H1 (cell line): ENCODE measurements at regions not wholly inside any gene's neighbourhood (a gene's known extent, or its start where the extent isn't known, plus 50 kb on each side); places are given as distances from the start of the nearest gene placed in this dataset.

Experiments
- CTCF ChIA-PET: fragments of 300-600 bp; sonication (Branson Sonifier 250); formaldehyde crosslinking; loops from one replicate; lab custom pipeline; 2021; ENCODE audit not compliant: partially characterized antibody; lab: Charles Lee
- POLR2A ChIA-PET: fragments of 300-600 bp; sonication (Branson Sonifier 250); formaldehyde crosslinking; loops from one replicate; lab custom pipeline; 2021; ENCODE audit warnings: inconsistent platforms; ENCODE audit not compliant: partially characterized antibody; lab: Charles Lee
- DNase-seq, 2 experiments: peaks; one replicate each; pipeline versions ENCODE4 v3.0.0 to v3.0.0-alpha.2; 2010 to 2022; ENCODE audit warnings: low spot score in 2 of 2, low read depth in 1 of 2, mixed read lengths in 1 of 2
- FAIRE-seq: peaks from 2 replicates; lab custom pipeline; 2011; peaks lifted over from hg19 to GRCh38; lab: Jason Lieb, UNC
- H2AFZ ChIP-seq: 2 replicates; pipeline ENCODE4 v1.8.1; 2012; ENCODE audit warnings: low read length, inconsistent platforms
- H2AK5ac ChIP-seq: 2 replicates; pipeline ENCODE4 v1.6.1; 2013; ENCODE audit warnings: low read depth, low read length
- H2BK120ac ChIP-seq: replicated peaks from 2 replicates; pipeline ENCODE3; 2013; ENCODE audit warnings: low read depth, low read length, inconsistent platforms
- H2BK12ac ChIP-seq: 2 replicates; pipeline ENCODE4 v1.6.1; 2013; ENCODE audit warnings: low read depth, low read length
- H2BK15ac ChIP-seq: 2 replicates; pipeline ENCODE4 v1.6.1; 2013; ENCODE audit warnings: low read length
- H2BK20ac ChIP-seq: 2 replicates; pipeline ENCODE4 v1.6.1; 2013; ENCODE audit warnings: low read length
- H2BK5ac ChIP-seq: 2 replicates; pipeline ENCODE4 v1.6.1; 2013; ENCODE audit warnings: low read depth, low read length
- H3K14ac ChIP-seq: 2 replicates; pipeline ENCODE4 v1.6.1; 2013; ENCODE audit warnings: inconsistent platforms; ENCODE audit not compliant: insufficient read length
- H3K18ac ChIP-seq: 2 replicates; pipeline ENCODE4 v1.6.1; 2013; ENCODE audit warnings: low read length; ENCODE audit errors: extremely low read depth
- H3K23ac ChIP-seq: 2 replicates; pipeline ENCODE4 v1.6.1; 2013; ENCODE audit warnings: inconsistent platforms; ENCODE audit not compliant: insufficient read length
- H3K23me2 ChIP-seq: 2 replicates; pipeline ENCODE4 v1.6.1; 2013; ENCODE audit warnings: low read depth, low read length
- H3K27ac ChIP-seq: 2 replicates; pipeline ENCODE4 v1.6.1; 2011; ENCODE audit warnings: low read depth, low read length, inconsistent platforms
- H3K27me3 ChIP-seq, 4 experiments: replicated peaks in 1 of 4; 1 replicate in 1 of 4; 2 replicates in 3 of 4; pipeline versions ENCODE4 v1.6.1 to v1.8.1; 2011 to 2013; ENCODE audit warnings: low read length in 3 of 4, mild to moderate bottlenecking in 3 of 4, inconsistent platforms in 2 of 4, mixed read lengths in 2 of 4, moderate library complexity in 1 of 4; ENCODE audit not compliant: control insufficient read depth in 3 of 4, insufficient read depth in 3 of 4; ENCODE audit errors: extremely low read depth in 1 of 4
- H3K36me3 ChIP-seq, 4 experiments: 2 replicates each; pipeline versions ENCODE4 v1.6.1 to v1.8.1; 2011 to 2013; ENCODE audit warnings: mild to moderate bottlenecking in 4 of 4, low read length in 3 of 4, moderate library complexity in 2 of 4, control low read depth in 1 of 4, inconsistent platforms in 1 of 4; ENCODE audit not compliant: insufficient read depth in 4 of 4, control insufficient read depth in 2 of 4
- H3K4ac ChIP-seq: replicated peaks from 2 replicates; pipeline ENCODE3; 2013; ENCODE audit warnings: low read length, low read depth, mixed read lengths, inconsistent platforms; ENCODE audit not compliant: insufficient read length
- H3K4me1 ChIP-seq, 4 experiments: replicated peaks in 1 of 4; 1 replicate in 1 of 4; 2 replicates in 3 of 4; pipeline versions ENCODE4 v1.6.1 to v1.8.1; 2011 to 2013; ENCODE audit warnings: low read length in 3 of 4, inconsistent platforms in 2 of 4, mixed read lengths in 1 of 4; ENCODE audit not compliant: insufficient read depth in 4 of 4, control insufficient read depth in 3 of 4
- H3K4me2 ChIP-seq, 2 experiments: 2 replicates each; pipeline versions ENCODE4 v1.6.1 to v1.8.1; 2011 to 2013; ENCODE audit warnings: low read depth in 2 of 2, low read length in 2 of 2, control low read depth in 1 of 2, inconsistent platforms in 1 of 2, mild to moderate bottlenecking in 1 of 2; ENCODE audit not compliant: insufficient read depth in 1 of 2
- H3K4me3 ChIP-seq, 4 experiments: fragments of 200-600, 300-600 bp in 1 of 4; sonication (generic), shearing (Covaris generic), sonication (Bioruptor Twin) in 1 of 4; 2 replicates each; pipeline versions ENCODE4 v1.5.1 to v1.8.1; 2011 to 2016; ENCODE audit warnings: low read length in 4 of 4, low read depth in 3 of 4, control low read depth in 2 of 4, inconsistent platforms in 2 of 4, mild to moderate bottlenecking in 2 of 4, mixed read lengths in 1 of 4, moderate library complexity in 1 of 4; ENCODE audit not compliant: insufficient read depth in 2 of 4; ENCODE audit errors: extremely low read depth in 1 of 4
- H3K56ac ChIP-seq: replicated peaks from 2 replicates; pipeline ENCODE3; 2013; ENCODE audit warnings: low read depth, mild to moderate bottlenecking, mixed read lengths, low read length, inconsistent platforms; ENCODE audit not compliant: insufficient read length
- H3K79me1 ChIP-seq: 2 replicates; pipeline ENCODE4 v1.6.1; 2013; ENCODE audit warnings: low read depth, low read length, control low read depth
- H3K79me2 ChIP-seq, 2 experiments: 2 replicates each; pipeline versions ENCODE4 v1.6.1 to v1.8.1; 2012 to 2013; ENCODE audit warnings: low read length in 2 of 2, mild to moderate bottlenecking in 2 of 2, inconsistent platforms in 1 of 2; ENCODE audit not compliant: insufficient read depth in 2 of 2, control insufficient read depth in 1 of 2
- H3K9ac ChIP-seq, 4 experiments: replicated peaks in 1 of 4; 1 replicate in 1 of 4; 2 replicates in 3 of 4; pipeline versions ENCODE4 v1.6.1 to v1.8.1; 2011 to 2013; ENCODE audit warnings: low read depth in 3 of 4, low read length in 3 of 4, control low read depth in 2 of 4, mild to moderate bottlenecking in 2 of 4, moderate library complexity in 2 of 4, inconsistent platforms in 1 of 4; ENCODE audit errors: extremely low read depth in 1 of 4
- H3K9me3 ChIP-seq, 2 experiments: 2 replicates each; pipeline versions ENCODE4 v1.6.1 to v1.8.1; 2012 to 2013; ENCODE audit warnings: mild to moderate bottlenecking in 2 of 2, moderate library complexity in 2 of 2, control low read depth in 1 of 2, inconsistent platforms in 1 of 2, low read depth in 1 of 2, low read length in 1 of 2, mixed read lengths in 1 of 2; ENCODE audit not compliant: insufficient read depth in 2 of 2
- H4K20me1 ChIP-seq, 2 experiments: replicated peaks in 1 of 2; 2 replicates each; pipeline versions ENCODE3 to v1.8.1; 2011 to 2013; ENCODE audit warnings: inconsistent platforms in 2 of 2, low read length in 2 of 2, mild to moderate bottlenecking in 1 of 2; ENCODE audit not compliant: insufficient read depth in 2 of 2, control insufficient read depth in 1 of 2
- H4K5ac ChIP-seq: 2 replicates; pipeline ENCODE4 v1.6.1; 2013; ENCODE audit warnings: low read length, low read depth, mixed read lengths, inconsistent platforms; ENCODE audit not compliant: insufficient read length
- H4K8ac ChIP-seq: 2 replicates; pipeline ENCODE4 v1.8.0; 2013; ENCODE audit warnings: mild to moderate bottlenecking, moderate library complexity, low read length, inconsistent platforms; ENCODE audit not compliant: insufficient read depth; ENCODE audit errors: extremely low read depth
- H4K91ac ChIP-seq: replicated peaks from 2 replicates; pipeline ENCODE3; 2013; ENCODE audit warnings: low read length, mixed read lengths, inconsistent platforms; ENCODE audit not compliant: insufficient read length
- RAD21 ChIP-seq, 2 experiments: IDR thresholded peaks in 1 of 2; conservative IDR thresholded peaks in 1 of 2; 2 replicates each; pipeline ENCODE4 v1.6.1; 2011; ENCODE audit warnings: low read depth in 2 of 2, low read length in 2 of 2, improper control_type of control experiment in 1 of 2, inconsistent platforms in 1 of 2, mild to moderate bottlenecking in 1 of 2, moderate library complexity in 1 of 2
- USF2 ChIP-seq: IDR thresholded peaks from 2 replicates; pipeline ENCODE4 v1.6.1; 2011; ENCODE audit warnings: low read length, improper control_type of control experiment
- WGBS, 2 experiments: shearing (Covaris generic) in 1 of 2; methylation state at CpG; one replicate each; pipeline versions ENCODE4 v1.1.6 to v1.1.7; 2013 to 2015; ENCODE audit warnings: low lambda C conversion rate in 2 of 2, mixed read lengths in 2 of 2, inconsistent platforms in 1 of 2, low coverage in 1 of 2, missing lambda C conversion rate in 1 of 2; ENCODE audit not compliant: insufficient replicate concordance in 2 of 2, insufficient coverage in 1 of 2, insufficient read length in 1 of 2; ENCODE audit errors: extremely low coverage in 1 of 2, missing lambda C conversion rate in 1 of 2; 5-methylcytosine and 5-hydroxymethylcytosine counted together

- no peak overlapping the region for H3K4me3 ChIP-seq
- ChIA-PET CTCF (interaction anchor here (1.3 to 1.4 kb wide), 2 partner anchors 25 to 103 kb away, joined by 3 to 4 read pairs; no protein-coding TSS in a partner anchor), POLR2A (no interaction called here)
- H2BK15ac ChIP-seq, result no peak overlapping the region
- DNase-seq (no peak), FAIRE-seq (no peak)
- no peak overlapping the region for H4K8ac ChIP-seq
- H3K27me3 ChIP-seq, result no peaks in the 10 kb centered on the region
- H4K20me1 ChIP-seq, result no peaks in the 10 kb centered on the region
- no peaks in the 10 kb centered on the region for H3K9me3 ChIP-seq
- H2BK5ac ChIP-seq, result no peak overlapping the region
- no peak overlapping the region for H2BK120ac ChIP-seq
- H3K14ac ChIP-seq, result no peak overlapping the region
- H3K56ac ChIP-seq, result no peak overlapping the region
- 89% methylated on average over 4 of the region's 4 CpGs; no CpG with 5 or more reads in 1 of the 2 experiments for whole genome bisulfite sequencing, 2 experiments
- no peaks in the 10 kb centered on the region for H3K4me1 ChIP-seq
- H3K4ac ChIP-seq, result no peak overlapping the region
- no peaks in the 10 kb centered on the region for H3K23me2 ChIP-seq
- H3K79me1 ChIP-seq, result no peaks in the 10 kb centered on the region
- no peak overlapping the region for H2AK5ac ChIP-seq
- H2BK20ac ChIP-seq, result no peak overlapping the region
- no peak overlapping the region for H3K4me2 ChIP-seq
- no peak overlapping the region for H2BK12ac ChIP-seq
- H3K36me3 ChIP-seq, result no peaks in the 10 kb centered on the region
- H4K5ac ChIP-seq, result no peak overlapping the region
- no peak overlapping the region for H2AFZ ChIP-seq
- no peak overlapping the region for H3K9ac ChIP-seq
- no peak overlapping the region for H3K27ac ChIP-seq
- TF ChIP-seq RAD21 (IDR thresholded peaks at IDR 0.05 in 1 of 2, conservative IDR thresholded peaks at IDR 0.05 in 1 of 2; ENCODE audit: low read depth in 2 of 2, low read length in 2 of 2), result peak in 1 of 2 experiments; percentile 4; a peak in 1 of 4 replicates
- no peak for TF ChIP-seq USF2
- H3K18ac ChIP-seq, result no peak overlapping the region
- no peak overlapping the region for H4K91ac ChIP-seq
- H3K79me2 ChIP-seq, result no peaks in the 10 kb centered on the region
- no peak overlapping the region for H3K23ac ChIP-seq
Measured at GRCh38 chr10:78150756-78151155, 117.1 kb downstream of the RPS24 start.
